Ishikawa (cell line): ENCODE measurements at regions not wholly inside any gene's neighbourhood (a gene's known extent, or its start where the extent isn't known, plus 50 kb on each side); places are given as distances from the start of the nearest gene placed in this dataset.

Experiments used
- CEBPB ChIP-seq: IDR thresholded peaks from 2 replicates; pipeline ENCODE4 v1.6.1; 2012
- EP300 ChIP-seq: IDR thresholded peaks from 2 replicates; pipeline ENCODE4 v1.6.1; 2012; ENCODE audit warnings: borderline replicate concordance
- TEAD4 ChIP-seq: IDR thresholded peaks from 2 replicates; pipeline ENCODE4 v1.6.1; 2012
- ZBTB7A ChIP-seq: IDR thresholded peaks from 2 replicates; pipeline ENCODE4 v1.6.1; 2012; ENCODE audit warnings: low read depth
- TF ChIP-seq, protein P1 (sequence below): IDR thresholded peaks from 2 replicates; pipeline ENCODE4 v1.6.1; 2012

DNA sequence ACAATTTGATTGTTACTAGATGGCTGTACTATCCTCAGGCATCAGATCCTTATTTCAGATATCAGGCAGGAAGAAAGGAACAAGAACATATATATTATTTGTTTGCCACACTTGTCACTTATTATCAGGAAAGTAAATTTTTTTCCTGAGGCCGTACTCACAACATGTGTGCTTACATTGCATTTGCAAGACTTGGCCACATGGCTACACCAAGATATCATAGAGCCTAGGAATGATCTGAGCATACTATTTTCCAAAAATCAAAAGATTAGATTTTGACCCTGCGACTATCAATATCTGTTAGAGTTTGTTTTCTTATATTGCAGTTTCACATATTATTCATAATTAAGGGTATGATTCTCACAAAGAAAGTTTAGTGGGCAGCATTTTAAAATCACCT is 426.2 kb upstream of the BCHE start:
- no peak for TF ChIP-seq ZBTB7A
- TF ChIP-seq CEBPB = no peak
- no peak for TF ChIP-seq TEAD4
- TF ChIP-seq, protein P1, sequence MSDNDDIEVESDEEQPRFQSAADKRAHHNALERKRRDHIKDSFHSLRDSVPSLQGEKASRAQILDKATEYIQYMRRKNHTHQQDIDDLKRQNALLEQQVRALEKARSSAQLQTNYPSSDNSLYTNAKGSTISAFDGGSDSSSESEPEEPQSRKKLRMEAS = no peak
- no peak for TF ChIP-seq EP300
